Neural progenitor cell (in vitro differentiated cells): ENCODE measurements at regions not wholly inside any gene's neighbourhood (a gene's known extent, or its start where the extent isn't known, plus 50 kb on each side); places are given as distances from the start of the nearest gene placed in this dataset.

Source experiments
- EZH2 ChIP-seq: fragments of 200-600 bp; sonication (generic); IDR thresholded peaks from 2 replicates; pipeline ENCODE4 v1.6.1; 2017; ENCODE audit warnings: antibody characterized with exemption, mild to moderate bottlenecking, moderate library complexity
- EZH2phosphoT487 ChIP-seq: fragments of 200-600 bp; sonication (generic); IDR thresholded peaks from 2 replicates; pipeline ENCODE4 v1.6.1; 2017; ENCODE audit warnings: antibody characterized with exemption
- TF ChIP-seq, protein P1 (sequence below): fragments of 200-600 bp; sonication (generic); IDR thresholded peaks from 2 replicates; pipeline ENCODE4 v1.5.1; 2017; ENCODE audit warnings: antibody characterized with exemption, mild to moderate bottlenecking

DNA sequence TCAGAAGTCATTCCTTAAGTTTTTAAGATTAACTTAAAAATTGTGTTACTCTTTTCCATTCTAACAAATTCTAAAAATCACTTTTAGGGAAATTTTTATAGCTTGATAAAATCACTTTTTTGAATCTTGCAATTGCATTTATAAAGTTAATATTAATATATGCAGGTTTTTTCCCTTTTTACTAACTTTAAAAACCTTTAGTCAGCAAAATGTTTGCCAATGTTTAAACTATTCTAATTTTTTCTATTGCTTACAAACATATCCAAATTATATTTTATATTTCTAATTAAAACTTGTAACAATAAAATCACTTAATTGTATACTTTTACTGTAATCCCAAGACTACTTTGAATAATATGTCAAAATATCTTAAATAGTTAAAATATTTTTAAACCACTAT, 839.4 kb downstream of the TBL1XR1 start:
- TF ChIP-seq, protein P1, sequence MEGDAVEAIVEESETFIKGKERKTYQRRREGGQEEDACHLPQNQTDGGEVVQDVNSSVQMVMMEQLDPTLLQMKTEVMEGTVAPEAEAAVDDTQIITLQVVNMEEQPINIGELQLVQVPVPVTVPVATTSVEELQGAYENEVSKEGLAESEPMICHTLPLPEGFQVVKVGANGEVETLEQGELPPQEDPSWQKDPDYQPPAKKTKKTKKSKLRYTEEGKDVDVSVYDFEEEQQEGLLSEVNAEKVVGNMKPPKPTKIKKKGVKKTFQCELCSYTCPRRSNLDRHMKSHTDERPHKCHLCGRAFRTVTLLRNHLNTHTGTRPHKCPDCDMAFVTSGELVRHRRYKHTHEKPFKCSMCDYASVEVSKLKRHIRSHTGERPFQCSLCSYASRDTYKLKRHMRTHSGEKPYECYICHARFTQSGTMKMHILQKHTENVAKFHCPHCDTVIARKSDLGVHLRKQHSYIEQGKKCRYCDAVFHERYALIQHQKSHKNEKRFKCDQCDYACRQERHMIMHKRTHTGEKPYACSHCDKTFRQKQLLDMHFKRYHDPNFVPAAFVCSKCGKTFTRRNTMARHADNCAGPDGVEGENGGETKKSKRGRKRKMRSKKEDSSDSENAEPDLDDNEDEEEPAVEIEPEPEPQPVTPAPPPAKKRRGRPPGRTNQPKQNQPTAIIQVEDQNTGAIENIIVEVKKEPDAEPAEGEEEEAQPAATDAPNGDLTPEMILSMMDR, result no peak
- TF ChIP-seq EZH2phosphoT487, result no peak
- TF ChIP-seq EZH2, result no peak
